GM19452 (cell line): ENCODE measurements at regions not wholly inside any gene's neighbourhood (a gene's known extent, or its start where the extent isn't known, plus 50 kb on each side); places are given as distances from the start of the nearest gene placed in this dataset.

ENCODE experiments used
- ATAC-seq: cut with Tn5 transposase; IDR thresholded peaks from one replicate; pipeline ENCODE4 v1.9.1; 2021; ENCODE audit not compliant: unreplicated experiment

DNA sequence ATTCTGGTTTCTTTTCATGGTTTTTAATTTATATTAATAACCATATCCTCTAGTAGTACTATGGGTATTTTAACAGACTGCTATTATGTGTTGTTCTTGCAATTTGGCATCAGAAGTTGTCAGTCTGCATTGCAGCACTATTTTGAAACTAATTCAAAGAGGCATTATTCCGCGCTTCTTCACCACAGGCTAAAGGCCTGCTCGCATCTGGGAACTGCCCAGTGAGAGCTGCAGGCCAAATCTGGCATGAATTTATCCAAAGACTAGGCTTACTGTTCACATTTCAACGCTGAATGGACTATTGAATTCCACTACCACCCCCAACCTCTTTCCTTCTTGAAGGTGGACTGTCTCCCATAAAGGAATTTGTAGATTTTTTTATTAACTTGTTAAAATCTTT lies 310.4 kb upstream of the NR2F2 start:
- no peak for ATAC-seq

- ATAC-seq, result no peak
These were observed 309.7 kb upstream of the NR2F2 start for GRCh38 chr15:96020797-96021196.

DNA sequence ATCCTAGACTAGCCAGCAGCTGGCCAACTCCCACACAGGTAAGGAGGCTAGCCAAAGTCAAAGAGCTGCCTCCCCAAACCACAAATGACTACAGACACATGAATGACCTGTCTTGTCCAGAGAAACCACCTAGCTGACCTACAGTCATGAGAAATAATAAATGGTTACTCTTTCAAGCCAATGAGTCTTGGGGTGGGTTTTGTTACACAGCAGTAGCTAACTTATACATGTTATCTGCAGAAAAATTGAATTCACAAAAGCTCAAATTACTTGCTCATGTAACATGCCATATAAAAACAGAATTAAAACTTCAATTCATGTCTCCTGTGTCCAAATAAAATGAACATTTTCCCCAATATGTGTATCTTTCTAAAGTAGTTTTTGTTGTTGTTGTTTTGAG lies 307.4 kb upstream of the NR2F2 start:
- no peak for ATAC-seq

- ATAC-seq, result no peak
These were observed 303.0 kb upstream of the NR2F2 start for GRCh38 chr15:96027501-96027900.

DNA sequence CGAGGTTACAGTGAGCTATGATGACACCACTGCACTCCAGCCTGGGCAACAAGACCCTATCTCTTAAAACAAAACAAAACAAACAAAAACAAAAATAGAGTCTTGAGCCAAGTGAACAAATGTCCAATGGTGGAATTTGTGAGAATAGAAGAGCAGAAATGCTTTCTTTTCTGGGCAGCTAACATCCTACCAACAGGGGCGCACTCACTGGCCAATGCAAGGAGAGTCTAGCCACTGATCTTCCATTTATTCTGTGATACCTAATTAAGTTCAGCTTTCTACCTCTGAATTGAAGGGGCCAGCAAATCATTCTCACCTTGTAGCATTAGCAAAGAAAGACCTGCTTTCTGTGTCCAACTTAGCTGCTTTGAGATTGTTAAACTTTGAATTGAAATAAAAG lies 301.9 kb upstream of the NR2F2 start:
- ATAC-seq, result no peak

- ATAC-seq, result no peak
These were observed 301.3 kb upstream of the NR2F2 start for GRCh38 chr15:96029172-96029571.

DNA sequence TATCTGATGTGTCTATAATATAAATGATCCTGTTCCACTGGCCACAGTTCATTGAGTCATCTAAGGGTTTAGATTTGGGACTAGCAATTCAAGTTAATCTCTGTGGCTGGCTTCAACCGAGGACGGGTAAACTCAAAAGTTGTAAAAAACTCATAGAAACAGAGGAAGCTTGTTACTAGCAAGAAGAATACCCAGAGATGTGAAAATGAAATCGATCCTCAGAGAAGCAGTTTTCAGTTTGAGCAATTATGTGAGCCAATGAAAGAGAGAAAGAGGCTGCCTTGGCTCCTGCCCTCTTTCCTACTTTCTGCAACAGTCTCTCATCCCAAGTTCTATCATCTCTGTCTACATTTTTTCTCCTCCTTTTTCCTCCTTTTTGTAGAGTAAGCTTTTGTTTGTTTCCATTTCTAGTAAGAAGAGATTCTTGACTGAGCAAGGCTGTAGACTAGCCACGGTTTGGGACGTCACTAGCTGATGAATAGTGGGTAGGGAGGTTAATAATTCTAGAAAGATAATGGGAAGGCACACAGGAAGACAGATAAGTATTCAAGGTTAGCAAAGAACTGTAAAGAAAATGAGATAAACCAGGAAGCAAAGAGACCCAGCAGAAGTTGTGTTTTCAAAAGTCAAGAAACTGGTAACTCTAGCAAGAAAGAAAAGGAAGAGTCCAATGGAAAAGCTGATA lies 298.9 kb upstream of the NR2F2 start:
- ATAC-seq, result no peak

DNA sequence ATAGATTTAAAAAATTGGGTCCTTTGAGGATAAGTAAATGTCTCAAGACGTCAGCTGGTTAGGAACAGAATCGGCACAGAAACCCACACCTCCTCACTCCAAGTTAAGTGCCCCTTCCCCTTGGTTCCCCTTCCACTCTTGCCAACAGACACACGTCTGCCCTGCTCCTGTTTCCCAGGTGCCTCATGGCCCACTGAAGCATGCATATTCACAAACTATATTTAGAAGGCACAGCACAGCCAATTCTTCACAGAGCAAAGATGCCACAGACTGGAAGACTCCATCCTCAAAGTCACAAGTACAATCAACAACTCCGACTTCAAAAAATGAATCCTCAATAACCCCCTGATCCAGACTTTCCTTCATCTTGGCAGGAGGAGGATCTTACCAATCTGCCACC lies 295.4 kb upstream of the NR2F2 start:
- ATAC-seq, result no peak

GRCh38 chr15:96035635-96036034 lies 294.9 kb upstream of the NR2F2 start:
- no peak for ATAC-seq

DNA sequence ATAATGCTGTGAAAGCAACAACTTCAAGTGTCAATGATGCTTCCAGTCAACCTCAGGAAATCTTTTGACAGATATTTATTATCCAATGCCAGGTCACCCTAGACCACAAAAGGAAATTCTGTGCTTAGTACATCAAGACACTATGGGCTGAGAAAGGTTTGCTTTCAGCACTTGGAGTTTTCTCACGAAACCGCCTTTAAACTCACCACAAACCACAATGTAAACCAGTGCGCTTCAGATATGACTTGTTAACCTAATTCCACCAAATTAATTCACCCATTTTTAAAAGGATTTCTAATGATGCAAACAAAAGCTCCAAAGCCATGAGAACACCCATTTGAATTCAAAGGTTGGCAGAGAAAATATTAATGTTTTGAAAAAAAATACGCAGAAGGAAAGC lies 292.9 kb upstream of the NR2F2 start:
- ATAC-seq, result peak; percentile 47

DNA sequence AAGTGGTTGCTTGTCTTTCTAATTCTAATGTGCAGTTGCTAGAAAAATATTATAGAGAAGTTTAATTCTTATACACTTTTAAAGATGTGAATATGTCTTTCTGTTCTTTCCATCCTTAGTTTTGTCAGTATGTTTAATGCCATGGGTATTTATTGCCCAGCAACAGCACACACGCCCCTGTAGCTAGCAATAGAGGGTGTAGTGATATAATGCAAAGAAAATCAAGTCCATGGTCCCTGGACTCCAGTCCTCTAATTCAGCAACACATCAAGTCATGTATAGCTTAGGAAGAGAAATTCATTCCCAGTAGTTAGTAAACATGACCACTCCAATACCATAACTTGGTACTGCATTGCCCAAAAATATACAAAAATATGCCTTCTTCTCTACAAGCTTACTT lies 292.4 kb upstream of the NR2F2 start:
- no peak for ATAC-seq

- no peak for ATAC-seq
These were observed 291.9 kb upstream of the NR2F2 start for GRCh38 chr15:96038650-96039049.

DNA sequence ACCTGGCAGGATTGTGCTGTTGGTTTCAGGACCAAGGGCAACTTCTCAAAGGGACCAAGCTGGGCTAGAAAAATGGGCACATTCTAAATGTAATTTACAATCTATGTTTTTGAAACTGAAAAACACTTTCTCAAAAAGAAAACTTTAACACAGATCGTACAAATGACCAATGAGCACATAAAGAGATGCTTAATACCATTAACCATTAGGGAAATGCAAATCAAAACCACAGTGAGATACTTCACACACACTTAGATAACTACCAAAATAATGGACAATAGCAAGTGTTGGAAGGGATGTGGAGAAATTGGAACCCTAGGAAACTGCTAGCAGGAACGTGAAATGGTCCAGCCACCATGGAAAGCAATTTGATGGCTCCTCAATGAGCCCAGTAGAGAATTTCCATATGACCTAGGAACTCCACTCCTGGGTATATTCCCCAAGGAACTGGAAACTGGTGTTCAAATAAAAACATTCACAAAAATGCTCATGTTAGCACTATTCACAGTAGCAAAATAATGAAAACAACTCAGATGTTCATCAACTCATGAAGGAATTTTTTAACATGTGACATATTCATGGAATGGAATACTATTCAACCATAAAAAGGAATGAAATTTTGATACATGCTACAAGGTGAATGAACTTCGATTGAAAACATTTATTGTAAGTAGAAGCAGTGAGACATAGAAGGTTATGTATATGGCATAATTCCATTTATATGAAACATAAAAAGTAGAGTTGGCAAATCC lies 288.3 kb upstream of the NR2F2 start:
- no peak for ATAC-seq

- ATAC-seq, result peak; percentile 61
These were observed 287.7 kb upstream of the NR2F2 start for GRCh38 chr15:96042734-96043224.

DNA sequence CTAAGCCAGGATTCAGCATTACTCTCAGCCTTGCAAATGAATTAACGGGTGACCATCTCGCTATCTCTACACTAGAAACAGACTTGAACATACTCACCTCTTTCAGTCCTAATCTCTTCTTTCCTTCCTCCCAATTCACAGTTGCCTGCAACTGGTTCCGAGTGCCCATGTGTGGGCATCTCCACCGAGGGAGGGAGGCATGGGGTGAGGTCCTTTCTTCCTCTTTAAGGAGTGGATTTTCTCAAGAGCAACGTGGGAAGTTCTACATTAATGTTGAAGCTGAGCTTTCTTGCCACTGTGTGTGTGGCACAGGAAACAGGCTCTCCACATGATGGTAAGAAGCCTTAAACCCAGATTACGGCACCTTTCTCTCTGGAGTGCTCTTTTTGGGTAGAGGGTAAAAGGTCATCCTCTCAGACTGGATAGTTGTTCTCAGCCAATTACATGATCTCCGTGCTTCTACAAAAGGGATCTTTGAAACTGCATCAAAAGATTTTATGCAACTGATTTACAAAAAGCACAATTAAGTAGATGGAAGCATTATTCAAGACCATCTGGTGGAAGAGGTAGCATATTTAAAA lies 286.8 kb upstream of the NR2F2 start:
- ATAC-seq, result no peak

DNA sequence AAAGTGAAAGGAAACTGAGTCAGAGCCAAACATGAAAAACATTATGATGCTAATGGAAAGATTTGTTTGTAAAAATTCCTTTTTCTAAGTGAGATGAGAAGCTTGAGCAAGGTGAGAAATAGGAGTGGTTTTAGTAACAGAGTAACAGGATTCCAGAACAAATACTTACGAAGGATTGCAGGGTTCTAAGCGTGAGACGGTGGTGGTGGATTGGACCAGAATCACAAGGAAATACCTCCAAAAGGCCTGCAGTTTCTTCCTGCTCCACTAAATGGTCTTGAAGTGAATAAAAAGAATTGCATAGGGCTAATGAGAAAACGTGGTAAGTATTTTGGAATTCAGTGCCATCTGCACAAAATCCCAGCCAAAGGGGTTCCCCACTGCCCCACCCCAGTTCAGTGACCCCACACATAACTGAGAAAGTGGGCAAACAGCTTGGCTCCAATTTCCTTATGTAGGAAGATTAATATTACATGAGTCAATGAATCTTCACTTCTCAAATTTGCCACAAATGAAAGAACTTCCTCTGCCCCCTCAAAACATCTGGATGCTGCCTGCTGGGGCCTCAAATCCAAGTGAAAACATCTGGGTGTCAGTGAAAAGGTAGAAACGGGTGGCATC lies 283.8 kb upstream of the NR2F2 start:
- no peak for ATAC-seq

DNA sequence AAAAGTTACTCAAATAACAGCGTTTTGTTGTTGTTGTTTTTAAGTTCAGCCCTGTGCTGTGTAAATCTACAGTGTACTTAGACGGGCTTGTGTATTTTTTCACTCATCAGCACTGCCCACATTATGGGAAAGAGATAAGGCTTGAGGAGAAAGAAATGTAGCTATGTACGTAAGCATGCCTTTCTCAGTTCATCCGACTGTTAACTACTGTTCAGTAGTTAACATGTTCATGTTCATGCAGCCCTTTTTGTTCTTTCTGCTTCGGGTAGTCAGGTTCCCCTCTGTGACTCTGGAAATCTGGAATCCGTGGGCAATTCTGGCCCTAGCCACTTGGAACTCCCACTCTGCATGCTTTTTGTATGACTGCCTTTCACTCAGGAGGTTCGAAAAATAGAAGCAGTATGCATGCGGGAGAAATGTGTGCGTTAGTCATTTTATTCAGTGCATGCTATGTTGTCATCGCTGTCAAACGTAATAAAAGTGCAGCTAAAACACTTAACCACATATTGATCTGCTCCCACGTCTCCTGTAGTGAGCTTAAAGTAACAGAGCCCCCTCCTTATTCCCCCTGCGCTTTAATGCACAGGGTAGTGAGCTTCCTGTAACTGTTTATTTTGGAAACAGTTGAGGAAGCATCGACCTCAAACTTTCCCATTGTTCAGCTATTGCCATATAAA lies 283.1 kb upstream of the NR2F2 start:
- ATAC-seq, result no peak

DNA sequence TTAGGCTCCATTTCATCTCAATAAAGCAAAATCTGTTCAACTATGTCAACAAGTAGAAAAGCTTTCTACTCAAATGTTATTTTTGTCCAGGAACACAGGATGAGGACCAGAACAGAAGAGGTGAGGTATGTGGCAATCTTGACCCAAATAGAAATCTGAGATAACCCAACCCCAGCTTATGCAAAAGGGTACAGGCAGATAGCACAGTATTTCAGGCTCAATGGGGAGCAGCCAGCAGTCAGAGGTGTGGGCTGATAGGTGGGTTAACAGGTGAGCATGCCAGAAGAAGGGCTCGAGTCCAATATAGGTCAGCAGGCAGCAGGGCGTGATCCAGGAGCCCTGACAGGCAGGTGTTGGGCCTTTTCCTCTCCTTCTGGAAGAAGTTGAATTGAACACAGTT lies 281.2 kb upstream of the NR2F2 start:
- no peak for ATAC-seq

- ATAC-seq, result no peak
These were observed 280.7 kb upstream of the NR2F2 start for GRCh38 chr15:96049766-96050165.

- ATAC-seq, result no peak
These were observed 278.9 kb upstream of the NR2F2 start for GRCh38 chr15:96051598-96051997.

- no peak for ATAC-seq
These were observed 278.3 kb upstream of the NR2F2 start for GRCh38 chr15:96052154-96052553.
